Lung (tissue), 11 donors: ENCODE measurements at regions not wholly inside any gene's neighbourhood (a gene's known extent, or its start where the extent isn't known, plus 50 kb on each side); places are given as distances from the start of the nearest gene placed in this dataset.

Experiments used
- ATAC-seq: fragments of 200-7000 bp; cut with Tn5 transposase; one replicate; pipeline ENCODE4 v1.9.1; 2020; ENCODE audit warnings: moderate number of reproducible peaks; ENCODE audit not compliant: insufficient read depth, low FRiP score
- DNase-seq, 3 donors: peaks; one replicate each; pipeline ENCODE4 v3.0.0-alpha.2; 2013 to 2017
- H3K27ac ChIP-seq, 2 donors: one replicate each; pipeline ENCODE4 v1.5.1; 2013; ENCODE audit warnings: mild to moderate bottlenecking in 2 of 2, moderate library complexity in 2 of 2, control low read depth in 1 of 2, inconsistent platforms in 1 of 2, low read depth in 1 of 2, low read length in 1 of 2
- H3K27me3 ChIP-seq, 3 donors: one replicate each; pipeline ENCODE4 v1.5.1; 2013; ENCODE audit warnings: low read length in 2 of 3; ENCODE audit not compliant: control insufficient read depth in 3 of 3, insufficient read depth in 3 of 3
- H3K36me3 ChIP-seq, 4 donors: one replicate each; pipeline ENCODE4 v1.5.1; 2013; ENCODE audit warnings: low read length in 4 of 4, mild to moderate bottlenecking in 1 of 4, moderate library complexity in 1 of 4; ENCODE audit not compliant: control insufficient read depth in 4 of 4, insufficient read depth in 4 of 4
- H3K4me1 ChIP-seq, 5 donors: one replicate each; pipeline ENCODE4 v1.5.1; 2013; ENCODE audit warnings: low read length in 5 of 5, mild to moderate bottlenecking in 2 of 5, moderate library complexity in 1 of 5; ENCODE audit not compliant: control insufficient read depth in 5 of 5, insufficient read depth in 5 of 5
- H3K4me3 ChIP-seq: one replicate; pipeline ENCODE4 v1.5.1; 2013; ENCODE audit warnings: mild to moderate bottlenecking, control low read depth, moderate library complexity
- H3K9ac ChIP-seq, 2 donors: one replicate each; pipeline ENCODE4 v1.5.1; 2013; ENCODE audit warnings: low read length in 2 of 2, control low read depth in 1 of 2; ENCODE audit not compliant: insufficient read depth in 1 of 2
- H3K9me3 ChIP-seq, 4 donors: one replicate each; pipeline ENCODE4 v1.5.1; 2013; ENCODE audit warnings: low read length in 3 of 4, mild to moderate bottlenecking in 1 of 4, moderate library complexity in 1 of 4; ENCODE audit not compliant: control insufficient read depth in 4 of 4, insufficient read depth in 3 of 4
- CTCF ChIP-seq: IDR thresholded peaks from 2 replicates; pipeline ENCODE4 v1.5.1; 2012; ENCODE audit warnings: mild to moderate bottlenecking; ENCODE audit errors: control extremely low read depth, extremely low read depth
- WGBS, 2 donors: extraction: QIAGEN DNeasy Blood & Tissue Kit; methylation state at CpG; one replicate each; pipeline ENCODE4 v1.1.7; 2013; 5-methylcytosine and 5-hydroxymethylcytosine counted together
- donor health status: control.
- donor health status: control.
- donor health status: Bipolar disorder and iron deficiency.
- donor health status: healthy.
- donor health status: DM: yes; HTN: yes; CAD: no.

- TF ChIP-seq CTCF = no peak
- H3K9me3 ChIP-seq = no peaks in the 10 kb centered on the region
- no peak overlapping the region for H3K27ac ChIP-seq
- WGBS, 2 donors = 74 to 83% methylated on average over 5 of the region's 5 CpGs
- H3K27me3 ChIP-seq = peaks cover 0 to 6% (median 5%) of the 10 kb centered on the region in 3 donors
- H3K4me1 ChIP-seq = no peaks in the 10 kb centered on the region
- no peak for DNase-seq
- ATAC-seq = no peak
- no peak overlapping the region for H3K4me3 ChIP-seq
- H3K9ac ChIP-seq = no peak overlapping the region
- H3K36me3 ChIP-seq = no peaks in the 10 kb centered on the region
Observed at GRCh38 chrX:139134316-139134715, 396.2 kb upstream of the F9 start.

DNA sequence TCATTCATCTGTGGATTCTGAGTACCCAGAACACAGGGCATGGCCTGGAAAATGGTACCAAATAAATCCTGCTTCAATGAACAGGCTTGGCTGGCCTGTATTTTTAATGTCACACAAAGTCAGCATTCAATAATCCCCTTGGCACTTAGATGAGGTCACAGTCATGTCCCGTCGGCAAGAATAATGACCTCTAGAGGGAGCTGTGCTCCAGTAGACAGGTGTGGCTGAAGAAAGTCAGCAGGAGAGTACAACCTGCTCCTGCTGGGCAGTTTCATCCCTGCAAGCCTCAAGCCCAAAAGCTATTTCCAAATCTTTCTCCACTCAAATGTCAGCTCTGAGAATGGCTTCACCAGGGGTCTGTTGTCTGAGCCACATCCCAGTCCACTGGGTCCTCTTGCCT, 404.0 kb upstream of the F9 start:
- 8 to 15% methylated on average over 2 of the region's 2 CpGs for WGBS, 2 donors
- no peak overlapping the region for H3K9ac ChIP-seq
- H3K4me3 ChIP-seq = no peak overlapping the region
- DNase-seq (peak; percentile 10 to 45 (median 16)), ATAC-seq (peak; percentile 61)
- H3K36me3 ChIP-seq = no peaks in the 10 kb centered on the region
- peaks cover 0 to 7% (median 4%) of the 10 kb centered on the region in 3 donors for H3K27me3 ChIP-seq
- H3K9me3 ChIP-seq = peaks cover 0 to 3% (median 0%) of the 10 kb centered on the region in 4 donors
- no peak overlapping the region for H3K27ac ChIP-seq
- no peaks in the 10 kb centered on the region for H3K4me1 ChIP-seq
- TF ChIP-seq CTCF = peak; percentile 24

- DNase-seq (no peak), ATAC-seq (no peak)
- 68 to 87% methylated on average over 3 of the region's 3 CpGs for WGBS, 2 donors
- H3K27me3 ChIP-seq = peaks cover 0 to 7% (median 4%) of the 10 kb centered on the region in 3 donors
- no peak for TF ChIP-seq CTCF
- H3K9me3 ChIP-seq = peaks cover 0 to 3% (median 0%) of the 10 kb centered on the region in 4 donors
- no peak overlapping the region for H3K9ac ChIP-seq
- no peak overlapping the region for H3K27ac ChIP-seq
- H3K4me3 ChIP-seq = no peak overlapping the region
- no peaks in the 10 kb centered on the region for H3K4me1 ChIP-seq
- no peaks in the 10 kb centered on the region for H3K36me3 ChIP-seq
Observed at GRCh38 chrX:139125916-139126315, 404.6 kb upstream of the F9 start.

DNA sequence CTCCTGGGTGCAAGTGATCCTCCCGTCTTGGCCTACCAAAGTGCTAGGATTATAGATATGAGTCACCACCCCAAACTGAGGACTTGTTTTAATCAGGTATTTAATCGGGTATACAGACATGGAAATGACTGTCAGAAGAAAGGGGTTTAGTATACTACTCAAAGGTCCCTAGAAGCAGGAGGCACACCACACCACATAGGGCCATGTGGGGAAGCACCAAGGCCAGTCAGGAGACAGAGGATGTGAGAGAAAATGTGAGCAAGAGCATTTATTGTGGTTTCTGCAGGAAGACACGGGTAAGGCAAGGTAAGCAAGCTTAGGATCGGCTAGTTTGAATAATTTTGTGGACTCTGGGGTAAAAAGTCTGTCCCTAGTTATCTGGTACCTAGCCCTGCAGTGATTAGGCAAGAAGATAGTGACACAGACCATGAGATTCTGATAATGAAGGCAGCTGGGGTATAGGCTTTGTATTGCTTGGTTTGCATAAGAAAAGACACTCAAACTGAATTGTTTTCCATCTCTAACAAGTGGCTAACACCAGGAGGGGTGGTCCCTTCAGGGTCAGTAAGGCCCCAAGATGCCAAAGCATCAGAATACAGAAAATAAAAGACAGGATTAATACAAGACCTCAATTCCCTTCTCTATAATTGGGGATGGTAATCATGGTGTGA, 408.8 kb upstream of the F9 start:
- 71 to 83% methylated on average over 4 of the region's 4 CpGs for WGBS, 2 donors

More for the DNA sequence above, 408.8 kb upstream of the F9 start:
- ATAC-seq (no peak), DNase-seq (no peak)
- Histone ChIP-seq H3K27ac (no peak overlapping the region), H3K4me3 (no peak overlapping the region), H3K36me3 (no peaks in the 10 kb centered on the region), H3K27me3 (peaks cover 0 to 10% (median 4%) of the 10 kb centered on the region in 3 donors), H3K4me1 (no peaks in the 10 kb centered on the region), H3K9me3 (peaks cover 0 to 3% (median 0%) of the 10 kb centered on the region in 4 donors), H3K9ac (no peak overlapping the region)
- TF ChIP-seq CTCF = no peak
